NT2/D1 (cell line): ENCODE measurements at regions not wholly inside any gene's neighbourhood (a gene's known extent, or its start where the extent isn't known, plus 50 kb on each side); places are given as distances from the start of the nearest gene placed in this dataset.

Experiments used
- DNase-seq: peaks from one replicate; pipeline ENCODE4 v3.0.0-alpha.2; 2011; ENCODE audit warnings: low read depth, low spot score
- H3K27me3 ChIP-seq: 2 replicates; pipeline ENCODE4 v1.6.0; 2011; ENCODE audit warnings: mild to moderate bottlenecking; ENCODE audit not compliant: insufficient read length, insufficient read depth
- H3K36me3 ChIP-seq: 2 replicates; pipeline ENCODE4 v1.6.1; 2011; ENCODE audit warnings: mild to moderate bottlenecking, low read length, mixed read lengths; ENCODE audit not compliant: insufficient read depth, insufficient read length
- H3K4me1 ChIP-seq: 2 replicates; pipeline ENCODE4 v1.5.1; 2011; ENCODE audit not compliant: insufficient read depth, insufficient read length
- H3K4me3 ChIP-seq: 2 replicates; pipeline ENCODE4 v1.5.1; 2011; ENCODE audit warnings: low read depth; ENCODE audit not compliant: insufficient read length
- H3K9ac ChIP-seq: 2 replicates; pipeline ENCODE4 v1.6.0; 2011; ENCODE audit warnings: low read depth; ENCODE audit not compliant: insufficient read length
- H3K9me3 ChIP-seq: 2 replicates; pipeline ENCODE4 v1.5.1; 2011; ENCODE audit warnings: mild to moderate bottlenecking, low read length; ENCODE audit not compliant: insufficient read depth
- SUZ12 ChIP-seq: IDR thresholded peaks from 2 replicates; pipeline ENCODE4 v1.6.1; 2011; ENCODE audit not compliant: insufficient read length, insufficient read depth; ENCODE audit errors: extremely low read depth
- YY1 ChIP-seq: IDR thresholded peaks from 2 replicates; pipeline ENCODE4 v1.6.1; 2011; ENCODE audit not compliant: insufficient read length, insufficient read depth
- ZNF274 ChIP-seq: IDR thresholded peaks from 2 replicates; pipeline ENCODE4 v1.6.1; 2011; ENCODE audit warnings: mild to moderate bottlenecking, low read depth, low read length

GRCh38 chr13:84934911-84935310, 864.3 kb downstream of the SLITRK6 start:
- Histone ChIP-seq H3K4me3 (no peak overlapping the region), H3K9me3 (no peaks in the 10 kb centered on the region), H3K4me1 (no peaks in the 10 kb centered on the region), H3K9ac (no peak overlapping the region), H3K36me3 (no peaks in the 10 kb centered on the region), H3K27me3 (no peaks in the 10 kb centered on the region)
- no peak for DNase-seq
- TF ChIP-seq SUZ12 (no peak), YY1 (no peak), ZNF274 (no peak)

- TF ChIP-seq ZNF274 (no peak), SUZ12 (no peak), YY1 (no peak)
- no peak overlapping the region for H3K4me3 ChIP-seq
- no peaks in the 10 kb centered on the region for H3K9me3 ChIP-seq
- H3K9ac ChIP-seq: no peak overlapping the region
- no peaks in the 10 kb centered on the region for H3K36me3 ChIP-seq
- no peaks in the 10 kb centered on the region for H3K4me1 ChIP-seq
- no peaks in the 10 kb centered on the region for H3K27me3 ChIP-seq
- no peak for DNase-seq
These were observed 865.4 kb downstream of the SLITRK6 start for GRCh38 chr13:84933797-84934196.

GRCh38 chr13:84931264-84931663, 868.0 kb downstream of the SLITRK6 start:
- Histone ChIP-seq H3K27me3 (no peaks in the 10 kb centered on the region), H3K4me1 (no peaks in the 10 kb centered on the region), H3K9ac (no peak overlapping the region), H3K36me3 (no peaks in the 10 kb centered on the region), H3K9me3 (no peaks in the 10 kb centered on the region), H3K4me3 (no peak overlapping the region)
- no peak for TF ChIP-seq SUZ12
- no peak for TF ChIP-seq ZNF274
- TF ChIP-seq YY1: no peak
- DNase-seq: no peak

GRCh38 chr13:84927442-84928169, 871.6 kb downstream of the SLITRK6 start:
- no peaks in the 10 kb centered on the region for H3K4me1 ChIP-seq
- TF ChIP-seq ZNF274 (no peak), SUZ12 (no peak), YY1 (no peak)

GRCh38 chr13:84925443-84925842, 873.8 kb downstream of the SLITRK6 start:
- Histone ChIP-seq H3K36me3 (no peaks in the 10 kb centered on the region), H3K4me1 (no peaks in the 10 kb centered on the region), H3K4me3 (no peak overlapping the region), H3K27me3 (no peaks in the 10 kb centered on the region), H3K9me3 (no peaks in the 10 kb centered on the region), H3K9ac (no peak overlapping the region)
- DNase-seq: no peak
- TF ChIP-seq YY1: no peak

More at GRCh38 chr13:84927442-84928169, 871.6 kb downstream of the SLITRK6 start:
- Histone ChIP-seq H3K9me3 (no peaks in the 10 kb centered on the region), H3K4me3 (no peak overlapping the region), H3K36me3 (no peaks in the 10 kb centered on the region), H3K27me3 (no peaks in the 10 kb centered on the region), H3K9ac (no peak overlapping the region)
- no peak for DNase-seq

GRCh38 chr13:84923831-84924230, 875.4 kb downstream of the SLITRK6 start:
- H3K9me3 ChIP-seq: no peaks in the 10 kb centered on the region
- DNase-seq: no peak
- H3K4me1 ChIP-seq: no peaks in the 10 kb centered on the region
- H3K27me3 ChIP-seq: no peaks in the 10 kb centered on the region
- H3K4me3 ChIP-seq: no peak overlapping the region
- H3K9ac ChIP-seq: no peak overlapping the region
- TF ChIP-seq YY1 (no peak), SUZ12 (no peak)
- no peaks in the 10 kb centered on the region for H3K36me3 ChIP-seq

- no peak overlapping the region for H3K9ac ChIP-seq
- TF ChIP-seq SUZ12 (no peak), ZNF274 (no peak), YY1 (no peak)
- DNase-seq: no peak
These were observed 881.9 kb downstream of the SLITRK6 start for GRCh38 chr13:84917252-84917878.

More at GRCh38 chr13:84917252-84917878, 881.9 kb downstream of the SLITRK6 start:
- no peaks in the 10 kb centered on the region for H3K27me3 ChIP-seq
- H3K4me1 ChIP-seq: no peaks in the 10 kb centered on the region
- H3K36me3 ChIP-seq: no peaks in the 10 kb centered on the region
- no peak overlapping the region for H3K4me3 ChIP-seq
- no peaks in the 10 kb centered on the region; the same call in 1 of the 2 replicates for H3K9me3 ChIP-seq
